AG04449 (cell line): ENCODE measurements at regions not wholly inside any gene's neighbourhood (a gene's known extent, or its start where the extent isn't known, plus 50 kb on each side); places are given as distances from the start of the nearest gene placed in this dataset.

Experiments used
- CTCF ChIA-PET: fragments of 350-600 bp; formaldehyde crosslinking; extraction: SDS; loops from one replicate; lab custom pipeline; 2021; ENCODE audit warnings: antibody characterized with exemption; lab: Yijun Ruan, JAX
- POLR2A ChIA-PET: fragments of 400-600, 350-600 bp; formaldehyde crosslinking; extraction: SDS; loops from one replicate; lab custom pipeline; 2020; ENCODE audit warnings: antibody characterized with exemption, inconsistent platforms; lab: Yijun Ruan, JAX
- DNase-seq: peaks from one replicate; pipeline ENCODE4 v3.0.0-alpha.2; 2010; ENCODE audit warnings: low read depth, low spot score
- H3K4me3 ChIP-seq: 2 replicates; pipeline ENCODE4 v1.5.1; 2011; ENCODE audit warnings: low read depth, mild to moderate bottlenecking, control low read depth, low read length
- TF ChIP-seq, protein P1 (sequence below): IDR thresholded peaks from one replicate; pipeline ENCODE4 v1.5.1; 2011; ENCODE audit warnings: mild to moderate bottlenecking, moderate library complexity, low read length, control low read depth, inconsistent platforms; ENCODE audit not compliant: insufficient read depth; ENCODE audit errors: missing control alignments

DNA sequence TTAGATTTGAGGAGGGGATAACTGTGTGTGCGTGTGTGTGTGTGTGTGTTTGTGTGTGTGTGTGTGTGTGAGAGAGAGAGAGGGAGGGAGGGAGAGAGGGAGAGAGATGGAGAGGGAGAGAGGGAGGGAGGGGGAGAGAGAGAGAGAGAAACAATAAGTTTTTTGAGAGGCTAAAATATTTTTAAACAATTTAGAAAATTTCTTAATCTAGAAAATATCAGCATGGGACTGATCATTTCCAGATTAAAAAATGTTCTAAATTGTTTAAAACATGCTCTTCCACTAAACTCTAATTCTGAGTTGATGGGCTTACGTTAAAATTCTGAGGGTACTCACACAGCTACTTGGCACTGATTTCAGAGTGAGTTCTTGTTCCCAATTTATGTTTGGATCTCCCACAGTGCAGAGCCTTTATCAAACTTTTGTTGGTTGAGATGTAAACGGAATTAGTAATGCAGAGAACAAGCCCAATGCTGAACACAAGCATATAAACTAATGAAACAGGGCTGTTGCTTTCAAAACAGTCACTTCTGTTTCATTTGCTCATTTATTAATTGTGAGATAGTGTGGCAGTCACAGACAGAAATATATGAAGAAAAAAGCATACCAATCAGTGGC lies 73.4 kb upstream of the RGS2 start:
- POLR2A ChIA-PET: no interaction called here
- CTCF ChIA-PET: no interaction called here
- H3K4me3 ChIP-seq: no peak overlapping the region
- no peak for DNase-seq
- TF ChIP-seq, protein P1, sequence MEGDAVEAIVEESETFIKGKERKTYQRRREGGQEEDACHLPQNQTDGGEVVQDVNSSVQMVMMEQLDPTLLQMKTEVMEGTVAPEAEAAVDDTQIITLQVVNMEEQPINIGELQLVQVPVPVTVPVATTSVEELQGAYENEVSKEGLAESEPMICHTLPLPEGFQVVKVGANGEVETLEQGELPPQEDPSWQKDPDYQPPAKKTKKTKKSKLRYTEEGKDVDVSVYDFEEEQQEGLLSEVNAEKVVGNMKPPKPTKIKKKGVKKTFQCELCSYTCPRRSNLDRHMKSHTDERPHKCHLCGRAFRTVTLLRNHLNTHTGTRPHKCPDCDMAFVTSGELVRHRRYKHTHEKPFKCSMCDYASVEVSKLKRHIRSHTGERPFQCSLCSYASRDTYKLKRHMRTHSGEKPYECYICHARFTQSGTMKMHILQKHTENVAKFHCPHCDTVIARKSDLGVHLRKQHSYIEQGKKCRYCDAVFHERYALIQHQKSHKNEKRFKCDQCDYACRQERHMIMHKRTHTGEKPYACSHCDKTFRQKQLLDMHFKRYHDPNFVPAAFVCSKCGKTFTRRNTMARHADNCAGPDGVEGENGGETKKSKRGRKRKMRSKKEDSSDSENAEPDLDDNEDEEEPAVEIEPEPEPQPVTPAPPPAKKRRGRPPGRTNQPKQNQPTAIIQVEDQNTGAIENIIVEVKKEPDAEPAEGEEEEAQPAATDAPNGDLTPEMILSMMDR: no peak

- POLR2A ChIA-PET: no interaction called here
Observed at GRCh38 chr1:192737306-192737705, 71.5 kb upstream of the RGS2 start.

GRCh38 chr1:192739476-192740184 lies 69.2 kb upstream of the RGS2 start:
- H3K4me3 ChIP-seq: no peak overlapping the region
- DNase-seq: no peak
- CTCF ChIA-PET: no interaction called here
- POLR2A ChIA-PET: no interaction called here
- TF ChIP-seq, protein P1: no peak

More at GRCh38 chr1:192737306-192737705, 71.5 kb upstream of the RGS2 start:
- DNase-seq: no peak
- TF ChIP-seq, protein P1: no peak
- CTCF ChIA-PET: interaction anchor here (1.1 kb wide), 1 partner anchor 10 kb away, joined by 3 read pairs; no protein-coding TSS in a partner anchor
- H3K4me3 ChIP-seq: no peak overlapping the region

GRCh38 chr1:192740214-192740613 lies 68.6 kb upstream of the RGS2 start:
- CTCF ChIA-PET: no interaction called here
- TF ChIP-seq, protein P1: no peak
- H3K4me3 ChIP-seq: no peak overlapping the region
- DNase-seq: no peak
- POLR2A ChIA-PET: no interaction called here

DNA sequence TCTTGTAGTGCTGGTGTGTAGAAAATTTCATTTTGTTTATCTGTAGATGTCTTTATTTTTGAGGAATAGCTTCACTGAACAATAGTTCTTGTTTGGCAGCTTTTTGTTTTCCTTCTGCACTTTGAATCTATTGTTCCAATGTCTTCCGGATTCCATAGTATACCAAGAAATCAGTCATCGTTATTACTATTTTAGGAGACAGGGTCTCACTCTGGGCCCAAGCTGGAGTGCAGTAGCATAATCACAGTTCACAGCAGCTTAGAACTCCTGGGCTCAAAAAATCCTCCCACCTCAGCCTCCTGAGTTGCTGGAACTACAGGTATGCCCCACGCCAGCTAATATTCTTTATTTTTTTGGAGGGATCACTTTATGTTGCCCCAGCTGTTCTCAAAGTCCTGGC lies 67.7 kb upstream of the RGS2 start:
- no peak for DNase-seq
- TF ChIP-seq, protein P1: no peak
- ChIA-PET POLR2A (no interaction called here), CTCF (no interaction called here)
- no peak overlapping the region for H3K4me3 ChIP-seq

DNA sequence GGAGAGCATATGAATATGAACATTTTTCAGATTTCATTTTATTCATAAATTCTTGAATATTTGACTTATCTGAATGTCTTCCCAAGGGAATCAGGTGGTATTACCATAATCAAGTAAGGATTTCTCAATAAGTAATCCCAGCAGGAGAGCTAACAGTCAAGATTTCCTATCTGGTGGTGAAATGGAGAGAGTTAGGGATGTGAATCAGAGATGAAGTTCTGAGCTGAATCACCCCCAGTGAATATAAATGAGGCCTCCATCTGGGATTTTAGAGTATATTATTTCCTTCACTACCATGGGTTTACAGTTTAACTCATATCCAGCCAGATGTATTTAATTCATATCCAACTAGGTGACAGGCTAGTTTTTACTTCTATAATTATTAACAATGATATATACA lies 61.5 kb upstream of the RGS2 start:
- no peak for DNase-seq
- no peak overlapping the region for H3K4me3 ChIP-seq
- ChIA-PET POLR2A (interaction anchor here (1.1 kb wide), 1 partner anchor 16 kb away, joined by 3 read pairs; no protein-coding TSS in a partner anchor), CTCF (interaction anchor here (0.9 to 1.0 kb wide), 2 partner anchors 10 to 60 kb away, joined by 3 read pairs; no protein-coding TSS in a partner anchor)
- TF ChIP-seq, protein P1: no peak
